Mesenchymal stem cell (in vitro differentiated cells and primary cell): ENCODE measurements at regions not wholly inside any gene's neighbourhood (a gene's known extent, or its start where the extent isn't known, plus 50 kb on each side); places are given as distances from the start of the nearest gene placed in this dataset.

Experiments used
- DNase-seq: peaks from one replicate; pipeline ENCODE4 v3.0.0-alpha.2; 2013
- H2AFZ ChIP-seq: one replicate; pipeline ENCODE4 v1.6.1; 2013; ENCODE audit warnings: low read depth, mild to moderate bottlenecking, control low read depth, inconsistent platforms, low read length, moderate library complexity
- H2AK5ac ChIP-seq: 2 replicates; pipeline ENCODE4 v1.6.1; 2013; ENCODE audit warnings: low read length, moderate library complexity, mild to moderate bottlenecking, inconsistent platforms; ENCODE audit not compliant: severe bottlenecking
- H2BK120ac ChIP-seq: one replicate; pipeline ENCODE4 v1.6.1; 2013; ENCODE audit warnings: low read depth, mild to moderate bottlenecking, inconsistent platforms, low read length, moderate library complexity
- H2BK12ac ChIP-seq, 2 experiments: one replicate each; pipeline ENCODE4 v1.6.1; 2013; ENCODE audit warnings: inconsistent platforms in 2 of 2, low read length in 2 of 2, mild to moderate bottlenecking in 2 of 2, moderate library complexity in 2 of 2, control low read depth in 1 of 2
- H2BK15ac ChIP-seq: one replicate; pipeline ENCODE4 v1.6.1; 2013; ENCODE audit warnings: mild to moderate bottlenecking, low read depth, inconsistent platforms; ENCODE audit not compliant: poor library complexity, severe bottlenecking
- H2BK5ac ChIP-seq: 2 replicates; pipeline ENCODE4 v1.6.1; 2013; ENCODE audit warnings: low read depth, mild to moderate bottlenecking, low read length, control low read depth, inconsistent platforms; ENCODE audit not compliant: poor library complexity, severe bottlenecking
- H3K14ac ChIP-seq, 2 experiments: one replicate each; pipeline ENCODE4 v1.6.1; 2013; ENCODE audit warnings: inconsistent platforms in 2 of 2, low read length in 2 of 2, control low read depth in 1 of 2, mild to moderate bottlenecking in 1 of 2, moderate library complexity in 1 of 2
- H3K18ac ChIP-seq, 2 experiments: one replicate each; pipeline ENCODE4 v1.6.1; 2013; ENCODE audit warnings: inconsistent platforms in 2 of 2, low read length in 2 of 2, control low read depth in 1 of 2, low read depth in 1 of 2, mild to moderate bottlenecking in 1 of 2
- H3K23ac ChIP-seq, 2 experiments: one replicate each; pipeline ENCODE4 v1.6.1; 2013; ENCODE audit warnings: inconsistent platforms in 2 of 2, low read length in 2 of 2, mild to moderate bottlenecking in 2 of 2, moderate library complexity in 2 of 2, control low read depth in 1 of 2
- H3K27ac ChIP-seq: 2 replicates; pipeline ENCODE4 v1.5.1; 2013; ENCODE audit warnings: mild to moderate bottlenecking, moderate library complexity, low read length, control low read depth, inconsistent platforms; ENCODE audit not compliant: poor library complexity, severe bottlenecking
- H3K27me3 ChIP-seq, 2 experiments: 2 replicates each; pipeline versions ENCODE4 v1.6.1 to v1.7.0; 2013; ENCODE audit warnings: low read length in 2 of 2, mild to moderate bottlenecking in 2 of 2, moderate library complexity in 2 of 2, control low read depth in 1 of 2, inconsistent platforms in 1 of 2; ENCODE audit not compliant: control insufficient read depth in 1 of 2, insufficient read depth in 1 of 2
- H3K36me3 ChIP-seq, 2 experiments: 2 replicates each; pipeline versions ENCODE4 v1.6.1 to v1.7.0; 2013; ENCODE audit warnings: low read length in 2 of 2, control low read depth in 1 of 2, inconsistent platforms in 1 of 2, low read depth in 1 of 2, mild to moderate bottlenecking in 1 of 2; ENCODE audit not compliant: insufficient read depth in 2 of 2, control insufficient read depth in 1 of 2
- H3K4ac ChIP-seq, 2 experiments: one replicate each; pipeline ENCODE4 v1.6.1; 2013; ENCODE audit warnings: inconsistent platforms in 2 of 2, low read length in 2 of 2, mild to moderate bottlenecking in 2 of 2, moderate library complexity in 2 of 2, control low read depth in 1 of 2, low read depth in 1 of 2
- H3K4me1 ChIP-seq: 2 replicates; pipeline ENCODE4 v1.6.1; 2013; ENCODE audit warnings: low read depth, low read length, control low read depth; ENCODE audit not compliant: control insufficient read depth, insufficient read depth
- H3K4me2 ChIP-seq: 2 replicates; pipeline ENCODE4 v1.6.1; 2013; ENCODE audit warnings: low read length, mild to moderate bottlenecking, inconsistent platforms; ENCODE audit not compliant: poor library complexity, severe bottlenecking
- H3K4me3 ChIP-seq, 2 experiments: 2 replicates each; pipeline versions ENCODE4 v1.5.1 to v1.7.0; 2013; ENCODE audit warnings: low read length in 2 of 2, mild to moderate bottlenecking in 2 of 2, control low read depth in 1 of 2, low read depth in 1 of 2; ENCODE audit not compliant: insufficient read depth in 1 of 2
- H3K79me1 ChIP-seq: replicated peaks from 2 replicates; pipeline ENCODE4 v1.6.1; 2013; ENCODE audit warnings: mild to moderate bottlenecking, control low read depth, low read length, inconsistent platforms; ENCODE audit not compliant: poor library complexity, severe bottlenecking
- H3K9ac ChIP-seq: 2 replicates; pipeline ENCODE4 v1.7.0; 2013; ENCODE audit warnings: mild to moderate bottlenecking, low read length, moderate library complexity
- H3K9me3 ChIP-seq: 2 replicates; pipeline ENCODE4 v1.7.0; 2013; ENCODE audit warnings: mild to moderate bottlenecking, low read length; ENCODE audit not compliant: control insufficient read depth
- H4K8ac ChIP-seq: one replicate; pipeline ENCODE4 v1.6.1; 2013; ENCODE audit warnings: inconsistent platforms, mild to moderate bottlenecking, low read length, moderate library complexity
- H4K91ac ChIP-seq: one replicate; pipeline ENCODE4 v1.6.1; 2013; ENCODE audit warnings: mild to moderate bottlenecking, low read length, inconsistent platforms
- WGBS: methylation state at CpG from one replicate; pipeline ENCODE4 v1.1.7; 2013; ENCODE audit warnings: mixed read lengths; 5-methylcytosine and 5-hydroxymethylcytosine counted together

- H2AK5ac ChIP-seq = no peak overlapping the region
- no peak overlapping the region for H3K14ac ChIP-seq
- no peak overlapping the region for H4K91ac ChIP-seq
- no peaks in the 10 kb centered on the region for H3K4me1 ChIP-seq
- no peaks in the 10 kb centered on the region for H3K79me1 ChIP-seq
- H4K8ac ChIP-seq = no peak overlapping the region
- H3K9me3 ChIP-seq = no peaks in the 10 kb centered on the region
- H2BK5ac ChIP-seq = no peak overlapping the region
- no peak overlapping the region for H2BK120ac ChIP-seq
- H2BK15ac ChIP-seq = no peak overlapping the region
- no peak overlapping the region for H3K9ac ChIP-seq
- H3K27me3 ChIP-seq = peaks cover 6 to 18% of the 10 kb centered on the region in 2 experiments
- H3K4me3 ChIP-seq = no peak overlapping the region
- H3K4ac ChIP-seq = peak overlapping the region in 1 of 2 experiments; percentile 46
- H2BK12ac ChIP-seq = no peak overlapping the region
- H3K36me3 ChIP-seq = no peaks in the 10 kb centered on the region
- H3K4me2 ChIP-seq = peak overlapping the region; percentile 2
- H3K27ac ChIP-seq = no peak overlapping the region
- no peak overlapping the region for H3K18ac ChIP-seq
- 30% methylated on average over 5 of the region's 5 CpGs for WGBS
- DNase-seq = peak; percentile 95
- no peak overlapping the region for H3K23ac ChIP-seq
- H2AFZ ChIP-seq = no peak overlapping the region
Measured at GRCh38 chr16:9151597-9151996, 60.2 kb downstream of the HAPSTR1 start.

GRCh38 chr16:9152649-9153501, 61.4 kb downstream of the HAPSTR1 start:
- Histone ChIP-seq H3K23ac (no peak overlapping the region), H2BK12ac (peak overlapping the region in 1 of 2 experiments; percentile 32), H3K27me3 (peaks cover 6 to 18% of the 10 kb centered on the region in 2 experiments), H3K4ac (no peak overlapping the region), H2AK5ac (no peak overlapping the region), H3K79me1 (no peaks in the 10 kb centered on the region), H3K14ac (no peak overlapping the region), H4K91ac (no peak overlapping the region), H2BK15ac (no peak overlapping the region), H3K27ac (no peak overlapping the region), H2BK5ac (no peak overlapping the region), H3K4me3 (no peak overlapping the region), H3K9me3 (no peaks in the 10 kb centered on the region), H2AFZ (no peak overlapping the region), H2BK120ac (no peak overlapping the region), H3K36me3 (no peaks in the 10 kb centered on the region), H3K4me1 (no peaks in the 10 kb centered on the region), H3K4me2 (no peak overlapping the region), H3K18ac (peak overlapping the region in 1 of 2 experiments; percentile 84), H3K9ac (no peak overlapping the region), H4K8ac (no peak overlapping the region)
- DNase-seq = no peak
- WGBS = 91% methylated on average over 19 of the region's 19 CpGs

DNA sequence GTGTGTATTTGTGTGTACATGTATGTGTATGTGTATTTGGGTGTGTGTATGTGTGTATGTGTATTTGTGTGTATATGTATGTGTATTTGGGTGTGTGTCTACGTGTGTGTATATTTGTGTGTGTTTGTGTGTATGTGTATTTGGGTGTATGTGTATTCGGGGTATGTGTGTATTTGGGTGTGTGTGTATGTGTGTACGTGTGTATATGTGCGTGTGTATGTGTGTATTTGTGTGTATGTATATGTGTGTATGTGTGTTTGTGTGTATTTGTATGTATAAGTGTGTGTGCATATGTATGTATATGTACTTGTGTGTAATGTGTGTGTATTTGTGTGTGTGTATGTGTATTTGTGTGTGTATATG, 62.0 kb downstream of the HAPSTR1 start:
- H2AFZ ChIP-seq = no peak overlapping the region
- no peak overlapping the region for H3K4me3 ChIP-seq
- no peaks in the 10 kb centered on the region for H3K36me3 ChIP-seq
- no peaks in the 10 kb centered on the region for H3K79me1 ChIP-seq
- H3K9me3 ChIP-seq = no peaks in the 10 kb centered on the region
- no peak overlapping the region for H4K8ac ChIP-seq
- H3K27ac ChIP-seq = no peak overlapping the region
- no peak overlapping the region for H2AK5ac ChIP-seq
- H3K18ac ChIP-seq = no peak overlapping the region
- H4K91ac ChIP-seq = no peak overlapping the region
- H3K4ac ChIP-seq = no peak overlapping the region
- H2BK12ac ChIP-seq = no peak overlapping the region
- no peak overlapping the region for H3K4me2 ChIP-seq
- no peak overlapping the region for H2BK15ac ChIP-seq
- no peak overlapping the region for H3K9ac ChIP-seq
- no peak for DNase-seq
- no peak overlapping the region for H3K14ac ChIP-seq
- H2BK5ac ChIP-seq = no peak overlapping the region
- no peak overlapping the region for H3K23ac ChIP-seq
- H3K27me3 ChIP-seq = peaks cover 6 to 18% of the 10 kb centered on the region in 2 experiments
- 83% methylated on average over 4 of the region's 4 CpGs for WGBS
- H3K4me1 ChIP-seq = no peaks in the 10 kb centered on the region
- no peak overlapping the region for H2BK120ac ChIP-seq

DNA sequence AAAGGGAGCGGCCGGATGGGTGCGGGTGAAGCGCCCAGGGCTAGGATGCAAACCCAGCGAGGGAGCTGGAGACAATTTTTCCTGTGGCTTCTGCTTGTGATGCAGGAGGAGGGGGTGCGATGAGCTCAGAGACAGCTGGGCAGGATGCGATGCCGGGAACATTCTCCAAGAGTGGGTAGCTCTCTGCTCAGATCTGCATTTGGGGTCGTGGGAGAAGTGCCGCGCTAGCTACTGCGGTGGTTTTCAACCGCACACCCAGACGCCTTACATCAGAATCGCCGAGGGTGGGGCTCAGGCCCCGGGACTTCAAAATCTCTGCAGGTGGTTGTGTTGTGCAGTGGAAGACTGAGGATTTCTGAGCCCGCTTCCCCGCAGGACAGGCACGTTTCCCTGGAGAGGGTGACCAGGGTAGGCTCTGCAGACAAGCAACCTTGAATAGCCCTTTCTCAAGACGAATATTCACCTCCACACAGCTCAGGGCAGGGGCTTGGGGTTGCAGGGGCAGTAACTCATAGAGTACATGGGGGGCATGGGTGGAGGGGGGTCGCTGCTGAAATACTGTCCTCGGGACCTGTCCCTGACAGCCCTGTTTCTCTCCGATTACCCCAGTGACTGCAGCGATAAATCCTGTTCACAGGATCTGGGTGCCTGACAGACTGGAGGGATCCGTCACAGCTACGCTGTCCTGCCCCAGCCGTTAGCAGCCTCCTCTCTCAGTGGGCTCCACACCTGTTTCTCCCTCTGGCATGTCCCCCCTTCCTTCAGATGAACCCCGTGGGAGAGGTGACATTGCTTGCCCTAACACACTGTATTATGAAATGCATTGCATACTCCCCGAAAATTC, 63.3 kb downstream of the HAPSTR1 start:
- no peak overlapping the region for H2BK5ac ChIP-seq
- H3K27me3 ChIP-seq = peaks cover 6 to 18% of the 10 kb centered on the region in 2 experiments
- no peak overlapping the region for H2BK15ac ChIP-seq
- H3K9ac ChIP-seq = no peak overlapping the region
- H3K4me1 ChIP-seq = no peaks in the 10 kb centered on the region
- H2AFZ ChIP-seq = no peak overlapping the region
- H3K27ac ChIP-seq = no peak overlapping the region
- 73% methylated on average over 27 of the region's 30 CpGs for WGBS
- no peak overlapping the region for H2BK120ac ChIP-seq
- no peaks in the 10 kb centered on the region for H3K36me3 ChIP-seq
- H3K4me3 ChIP-seq = no peak overlapping the region
- H4K8ac ChIP-seq = no peak overlapping the region
- H3K9me3 ChIP-seq = no peaks in the 10 kb centered on the region
- no peak overlapping the region for H3K18ac ChIP-seq
- DNase-seq = no peak
- no peak overlapping the region for H3K4me2 ChIP-seq
- no peaks in the 10 kb centered on the region for H3K79me1 ChIP-seq
- H2AK5ac ChIP-seq = no peak overlapping the region
- H2BK12ac ChIP-seq = peak overlapping the region in 1 of 2 experiments; percentile 13
- peak overlapping the region in 1 of 2 experiments; percentile 44 for H3K14ac ChIP-seq
- H4K91ac ChIP-seq = peak overlapping the region; percentile 2
- no peak overlapping the region for H3K4ac ChIP-seq
- no peak overlapping the region for H3K23ac ChIP-seq
